OCI-LY3 (cell line): ENCODE measurements at regions not wholly inside any gene's neighbourhood (a gene's known extent, or its start where the extent isn't known, plus 50 kb on each side); places are given as distances from the start of the nearest gene placed in this dataset.

ENCODE experiments used
- CTCF ChIP-seq: fragments of 200-600, 300-600 bp; sonication (generic); IDR thresholded peaks from 2 replicates; pipeline ENCODE4 v1.5.1; 2014; ENCODE audit warnings: antibody characterized with exemption, low read length, low read depth
- EZH2phosphoT487 ChIP-seq: fragments of 200-600 bp; shearing (Covaris generic); IDR thresholded peaks from 2 replicates; pipeline ENCODE4 v1.6.1; 2018; ENCODE audit warnings: antibody characterized with exemption, mixed run types, low read depth

GRCh38 chr3:25053360-25053759 is 374.7 kb upstream of the RARB start:
- no peak for TF ChIP-seq CTCF
- no peak for TF ChIP-seq EZH2phosphoT487
